Anterior cingulate cortex (tissue), 58 donors: ENCODE measurements at regions not wholly inside any gene's neighbourhood (a gene's known extent, or its start where the extent isn't known, plus 50 kb on each side); places are given as distances from the start of the nearest gene placed in this dataset.
"Not testable (repeated sequence)": the region's sequence is repeated elsewhere in the genome, so short reads cannot be mapped to it uniquely, and the experiment has no call there.

Source experiments
- DNase-seq, 58 donors: peaks; one replicate each; lab custom pipeline; 2025; lab: John Stamatoyannopoulos, UW

GRCh38 chr1:55916481-55916880 is 662.9 kb downstream of the PLPP3 start:
- DNase-seq: no peak

- DNase-seq: no peak
Measured at GRCh38 chr1:55913565-55913964, 665.8 kb downstream of the PLPP3 start.

- no peak for DNase-seq
Measured at GRCh38 chr1:55912438-55912837, 666.9 kb downstream of the PLPP3 start.

- no peak for DNase-seq
Measured at GRCh38 chr1:55904541-55904940, 674.8 kb downstream of the PLPP3 start.

GRCh38 chr1:55898181-55898580 is 681.2 kb downstream of the PLPP3 start:
- DNase-seq: no peak

GRCh38 chr1:55896210-55896609 is 681.0 kb upstream of the USP24 start:
- no peak for DNase-seq

- DNase-seq: no peak
Measured at GRCh38 chr1:55894521-55894920, 679.4 kb upstream of the USP24 start.

- DNase-seq: no peak
Measured at GRCh38 chr1:55893155-55893554, 678.0 kb upstream of the USP24 start.

GRCh38 chr1:55888685-55889317 is 673.6 kb upstream of the USP24 start:
- DNase-seq: no peak

- no peak for DNase-seq
Measured at GRCh38 chr1:55886856-55887712, 671.9 kb upstream of the USP24 start.

GRCh38 chr1:55885619-55886018 is 670.5 kb upstream of the USP24 start:
- DNase-seq: no peak

- no peak for DNase-seq
Measured at GRCh38 chr1:55882931-55883330, 667.8 kb upstream of the USP24 start.

GRCh38 chr1:55879346-55879745 is 664.2 kb upstream of the USP24 start:
- no peak for DNase-seq

- DNase-seq: no peak
Measured at GRCh38 chr1:55877437-55878232, 662.5 kb upstream of the USP24 start.

- no peak for DNase-seq
Measured at GRCh38 chr1:55876276-55877060, 661.3 kb upstream of the USP24 start.

- DNase-seq: no peak
Measured at GRCh38 chr1:55870106-55870505, 654.9 kb upstream of the USP24 start.

- DNase-seq: no peak
Measured at GRCh38 chr1:55869065-55869464, 653.9 kb upstream of the USP24 start.

- DNase-seq: no peak
Measured at GRCh38 chr1:55868026-55868425, 652.9 kb upstream of the USP24 start.

GRCh38 chr1:55867304-55867843 is 652.2 kb upstream of the USP24 start:
- no peak for DNase-seq

GRCh38 chr1:55865778-55866177 is 650.6 kb upstream of the USP24 start:
- not testable (repeated sequence) for DNase-seq
